Neutrophil (primary cell): ENCODE measurements at regions not wholly inside any gene's neighbourhood (a gene's known extent, or its start where the extent isn't known, plus 50 kb on each side); places are given as distances from the start of the nearest gene placed in this dataset.

ENCODE experiments used
- H3K27ac ChIP-seq: fragments of 200-600 bp; sonication (generic); 2 replicates; pipeline ENCODE4 v1.5.1; 2016; ENCODE audit warnings: mild to moderate bottlenecking, moderate library complexity
- H3K27me3 ChIP-seq: fragments of 200-600 bp; sonication (generic); 2 replicates; pipeline ENCODE4 v1.6.0; 2016; ENCODE audit warnings: mild to moderate bottlenecking
- H3K36me3 ChIP-seq: fragments of 200-600 bp; sonication (generic); 2 replicates; pipeline ENCODE4 v1.5.1; 2017
- H3K4me1 ChIP-seq, 2 experiments: fragments of 200-600 bp in 1 of 2; sonication (generic) in 1 of 2; 1 replicate in 1 of 2; 2 replicates in 1 of 2; pipeline versions ENCODE4 v1.5.1 to v1.6.1; 2013 to 2016; ENCODE audit warnings: low read depth in 1 of 2, low read length in 1 of 2, mild to moderate bottlenecking in 1 of 2, moderate library complexity in 1 of 2; ENCODE audit not compliant: control insufficient read depth in 1 of 2, insufficient read depth in 1 of 2
- H3K4me3 ChIP-seq, 2 experiments: fragments of 200-600 bp in 1 of 2; sonication (generic) in 1 of 2; 1 replicate in 1 of 2; 2 replicates in 1 of 2; pipeline ENCODE4 v1.5.1; 2013 to 2016; ENCODE audit warnings: low read depth in 1 of 2, low read length in 1 of 2, mild to moderate bottlenecking in 1 of 2, moderate library complexity in 1 of 2
- H3K9me3 ChIP-seq: fragments of 200-600 bp; sonication (generic); 2 replicates; pipeline ENCODE4 v1.5.1; 2016
- TF ChIP-seq, protein P1 (sequence below): fragments of 200-600 bp; sonication (generic); IDR thresholded peaks from 2 replicates; pipeline ENCODE4 v1.5.1; 2016; ENCODE audit warnings: antibody characterized with exemption

DNA sequence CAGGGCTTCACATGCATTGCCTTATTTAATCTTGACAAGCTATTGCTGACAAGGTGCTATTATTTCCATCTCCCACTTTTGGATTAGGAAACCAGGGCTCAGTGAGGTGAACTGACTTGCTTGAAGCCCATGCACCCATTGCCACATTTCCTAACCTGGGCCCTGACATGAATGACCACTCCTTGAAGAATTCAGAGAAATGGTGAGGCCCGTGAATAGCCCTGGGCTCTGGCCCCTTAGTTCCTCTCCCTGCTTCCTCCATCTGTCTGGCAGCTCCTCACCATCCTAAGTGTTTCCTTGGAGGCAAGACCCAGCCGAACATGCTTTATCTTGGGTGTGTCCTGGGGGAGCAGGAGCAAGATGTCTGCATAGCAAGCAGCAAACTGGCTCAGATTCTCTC lies 56.1 kb upstream of the NECTIN1 start:
- no peaks in the 10 kb centered on the region for H3K36me3 ChIP-seq
- peaks cover 65% of the 10 kb centered on the region for H3K27me3 ChIP-seq
- H3K27ac ChIP-seq = no peak overlapping the region
- TF ChIP-seq, protein P1, sequence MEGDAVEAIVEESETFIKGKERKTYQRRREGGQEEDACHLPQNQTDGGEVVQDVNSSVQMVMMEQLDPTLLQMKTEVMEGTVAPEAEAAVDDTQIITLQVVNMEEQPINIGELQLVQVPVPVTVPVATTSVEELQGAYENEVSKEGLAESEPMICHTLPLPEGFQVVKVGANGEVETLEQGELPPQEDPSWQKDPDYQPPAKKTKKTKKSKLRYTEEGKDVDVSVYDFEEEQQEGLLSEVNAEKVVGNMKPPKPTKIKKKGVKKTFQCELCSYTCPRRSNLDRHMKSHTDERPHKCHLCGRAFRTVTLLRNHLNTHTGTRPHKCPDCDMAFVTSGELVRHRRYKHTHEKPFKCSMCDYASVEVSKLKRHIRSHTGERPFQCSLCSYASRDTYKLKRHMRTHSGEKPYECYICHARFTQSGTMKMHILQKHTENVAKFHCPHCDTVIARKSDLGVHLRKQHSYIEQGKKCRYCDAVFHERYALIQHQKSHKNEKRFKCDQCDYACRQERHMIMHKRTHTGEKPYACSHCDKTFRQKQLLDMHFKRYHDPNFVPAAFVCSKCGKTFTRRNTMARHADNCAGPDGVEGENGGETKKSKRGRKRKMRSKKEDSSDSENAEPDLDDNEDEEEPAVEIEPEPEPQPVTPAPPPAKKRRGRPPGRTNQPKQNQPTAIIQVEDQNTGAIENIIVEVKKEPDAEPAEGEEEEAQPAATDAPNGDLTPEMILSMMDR = no peak
- no peak overlapping the region for H3K4me3 ChIP-seq
- H3K9me3 ChIP-seq = no peaks in the 10 kb centered on the region
- H3K4me1 ChIP-seq = no peaks in the 10 kb centered on the region

DNA sequence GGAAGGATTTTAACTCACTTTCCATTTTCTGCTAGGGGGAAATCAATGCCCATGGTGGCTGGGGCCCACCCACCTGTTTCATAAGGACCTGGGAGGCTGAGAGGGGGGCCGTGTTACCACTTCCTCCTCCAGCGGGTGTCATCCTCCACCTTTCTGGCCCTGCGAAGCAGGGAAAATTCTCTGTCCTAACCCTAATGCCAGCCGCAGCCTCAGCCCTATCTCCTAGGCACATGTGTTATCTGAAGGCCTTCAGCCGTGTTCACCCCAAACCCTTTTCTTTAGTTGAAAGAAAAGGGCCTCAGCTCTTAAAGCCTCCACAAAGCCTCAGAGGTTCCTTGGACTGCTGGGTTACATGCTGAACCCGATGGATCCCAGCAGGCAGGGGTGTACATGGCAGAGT lies 55.4 kb upstream of the NECTIN1 start:
- H3K36me3 ChIP-seq = no peaks in the 10 kb centered on the region
- no peaks in the 10 kb centered on the region for H3K4me1 ChIP-seq
- no peak overlapping the region for H3K27ac ChIP-seq
- H3K9me3 ChIP-seq = no peaks in the 10 kb centered on the region
- TF ChIP-seq, protein P1 = no peak
- no peak overlapping the region for H3K4me3 ChIP-seq
- peaks cover 65% of the 10 kb centered on the region for H3K27me3 ChIP-seq

DNA sequence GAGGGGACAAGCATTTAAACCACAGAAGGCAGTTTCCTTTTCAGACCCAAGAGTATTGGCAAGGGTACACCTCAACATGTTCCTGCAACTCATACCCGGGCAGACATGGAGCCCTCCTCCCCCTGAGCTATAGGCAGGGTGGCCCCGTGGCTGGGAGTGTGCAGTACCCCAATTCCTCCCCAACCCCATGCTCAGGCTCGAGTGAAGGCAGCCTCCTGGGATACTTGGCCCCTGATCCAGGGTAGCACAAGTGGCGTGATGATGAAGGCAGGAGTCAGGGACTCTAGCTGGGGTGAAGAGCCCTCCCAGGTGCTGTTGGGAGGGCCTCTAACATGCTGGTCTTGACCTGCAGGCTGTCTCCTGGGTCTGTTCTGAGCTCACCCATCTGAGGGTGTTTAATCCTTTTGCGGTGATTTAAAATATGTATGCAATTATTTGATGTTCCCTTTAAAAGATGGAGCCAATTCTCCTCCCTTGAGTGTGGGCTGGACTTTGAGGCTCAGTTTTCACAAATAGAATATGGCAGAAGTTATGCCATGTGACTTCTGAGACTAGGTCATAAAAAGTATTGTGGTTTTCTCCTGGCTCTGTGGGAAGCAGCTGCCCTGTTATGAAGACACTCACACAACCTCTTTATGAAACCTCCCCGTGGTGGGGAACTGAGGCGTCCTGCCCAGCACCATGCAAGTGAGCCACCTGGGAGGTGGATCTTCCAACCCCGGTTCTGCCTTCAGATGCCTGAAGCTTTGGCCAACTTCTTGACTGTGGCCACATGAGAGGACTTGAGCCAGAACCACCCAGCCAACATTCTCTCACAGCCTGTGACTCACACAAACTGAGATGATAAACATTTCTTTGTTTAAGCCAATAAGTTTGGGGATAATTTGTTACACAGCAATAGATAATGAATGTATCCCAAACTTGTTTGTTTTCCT lies 54.7 kb upstream of the NECTIN1 start:
- Histone ChIP-seq H3K4me1 (no peaks in the 10 kb centered on the region), H3K4me3 (no peak overlapping the region), H3K9me3 (no peaks in the 10 kb centered on the region), H3K27ac (no peak overlapping the region), H3K36me3 (no peaks in the 10 kb centered on the region), H3K27me3 (peaks cover 67% of the 10 kb centered on the region)
- TF ChIP-seq, protein P1 = no peak

DNA sequence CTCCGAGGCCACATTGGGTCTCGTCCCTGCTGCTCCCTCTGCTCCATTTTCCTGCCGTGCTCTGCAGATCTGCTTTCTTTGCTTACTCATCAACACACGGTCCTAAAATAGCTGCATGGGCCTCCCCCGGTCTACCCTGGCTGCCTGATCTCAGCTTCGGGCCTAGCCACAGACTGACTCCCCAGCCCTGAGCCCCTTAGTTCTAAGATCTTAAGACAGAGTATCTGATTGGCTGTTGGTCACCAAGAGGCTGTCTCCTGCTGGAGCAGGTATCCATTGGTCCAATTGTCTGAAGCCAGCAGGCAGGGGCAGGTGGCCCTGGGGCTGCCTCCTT lies 53.7 kb upstream of the NECTIN1 start:
- TF ChIP-seq, protein P1 = no peak
- no peaks in the 10 kb centered on the region for H3K4me1 ChIP-seq
- H3K9me3 ChIP-seq = no peaks in the 10 kb centered on the region
- no peak overlapping the region for H3K4me3 ChIP-seq
- H3K27me3 ChIP-seq = peaks cover 63% of the 10 kb centered on the region
- H3K36me3 ChIP-seq = no peaks in the 10 kb centered on the region
- H3K27ac ChIP-seq = no peak overlapping the region

DNA sequence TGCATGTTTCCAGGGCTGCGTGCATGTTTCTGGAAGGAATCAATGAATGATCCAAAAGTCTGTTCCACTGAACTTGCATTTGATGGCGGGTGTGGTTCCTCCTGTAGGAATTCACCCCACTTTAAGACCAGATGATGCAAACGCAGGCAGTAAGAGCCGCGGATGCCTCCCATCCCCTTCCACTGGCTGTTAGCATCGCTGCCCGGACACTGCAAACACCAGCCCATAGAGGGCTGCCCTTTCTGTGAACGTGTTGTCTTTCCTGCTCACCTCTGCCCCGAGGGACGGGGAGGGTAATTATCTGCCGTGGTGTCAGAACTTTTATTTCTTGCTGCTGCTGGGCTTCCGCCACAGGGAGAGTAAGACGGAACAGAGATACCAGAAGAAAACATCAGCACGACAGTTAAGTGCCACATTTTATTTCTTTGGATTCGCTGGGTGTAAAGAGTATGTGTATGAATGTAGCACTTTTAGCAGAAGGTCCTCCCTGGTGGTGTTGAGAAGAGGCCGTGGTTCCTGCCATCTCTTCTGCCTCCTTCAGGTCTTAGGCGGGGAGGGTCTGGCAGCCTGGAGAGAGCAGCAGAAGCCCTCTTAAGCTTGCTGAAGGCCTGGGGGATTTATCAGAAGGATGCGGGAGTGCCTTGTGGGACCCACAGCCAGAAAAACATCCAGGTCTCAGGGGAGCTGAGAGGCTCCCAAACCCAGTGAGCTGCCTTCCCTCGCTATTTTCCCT lies 53.2 kb upstream of the NECTIN1 start:
- no peak overlapping the region for H3K4me3 ChIP-seq
- H3K27me3 ChIP-seq = peaks cover 67% of the 10 kb centered on the region
- no peak overlapping the region for H3K27ac ChIP-seq
- no peaks in the 10 kb centered on the region for H3K9me3 ChIP-seq
- H3K4me1 ChIP-seq = no peaks in the 10 kb centered on the region
- no peaks in the 10 kb centered on the region for H3K36me3 ChIP-seq
- TF ChIP-seq, protein P1 = no peak
